Thoracic aorta (tissue), 2 donors: ENCODE measurements at regions not wholly inside any gene's neighbourhood (a gene's known extent, or its start where the extent isn't known, plus 50 kb on each side); places are given as distances from the start of the nearest gene placed in this dataset.

ENCODE experiments used
- ATAC-seq: fragments of 150-250 bp; one replicate; pipeline ENCODE4 v1.8.0; 2017; ENCODE audit warnings: low read depth; ENCODE audit not compliant: insufficient number of reproducible peaks, low FRiP score
- DNase-seq: peaks from one replicate; pipeline ENCODE4 v3.0.0-alpha.2; 2020; ENCODE audit warnings: low spot score
- H3K27ac ChIP-seq, 2 donors: fragments of 200-600 bp; sonication (generic); 1 replicate in 1 of 2; 2 replicates in 1 of 2; pipeline ENCODE4 v1.5.1; 2016; ENCODE audit warnings: mild to moderate bottlenecking in 2 of 2, moderate library complexity in 2 of 2
- H3K27me3 ChIP-seq: fragments of 200-600 bp; sonication (generic); replicated peaks from 2 replicates; pipeline ENCODE4 v1.6.0; 2016; ENCODE audit warnings: mild to moderate bottlenecking; ENCODE audit not compliant: insufficient read depth
- H3K36me3 ChIP-seq: fragments of 200-600 bp; sonication (generic); one replicate; pipeline ENCODE4 v1.5.1; 2016
- H3K4me1 ChIP-seq, 2 donors: fragments of 200-600 bp; sonication (generic); 1 replicate in 1 of 2; 2 replicates in 1 of 2; pipeline versions ENCODE4 v1.5.1 to v1.6.0; 2016; ENCODE audit warnings: low read depth in 2 of 2, mild to moderate bottlenecking in 1 of 2; ENCODE audit not compliant: control insufficient read depth in 1 of 2
- H3K4me3 ChIP-seq: fragments of 200-600 bp; sonication (generic); 2 replicates; pipeline ENCODE4 v1.5.1; 2016; ENCODE audit warnings: mild to moderate bottlenecking
- H3K9me3 ChIP-seq: fragments of 200-600 bp; sonication (generic); 2 replicates; pipeline ENCODE4 v1.5.1; 2016
- TF ChIP-seq, protein P1 (sequence below): fragments of 200-600 bp; sonication (generic); IDR thresholded peaks from one replicate; pipeline ENCODE4 v1.5.1; 2019; ENCODE audit warnings: antibody characterized with exemption

- no peaks in the 10 kb centered on the region for H3K27me3 ChIP-seq
- H3K4me1 ChIP-seq: peaks cover 3% of the 10 kb centered on the region in 2 donors
- TF ChIP-seq, protein P1, sequence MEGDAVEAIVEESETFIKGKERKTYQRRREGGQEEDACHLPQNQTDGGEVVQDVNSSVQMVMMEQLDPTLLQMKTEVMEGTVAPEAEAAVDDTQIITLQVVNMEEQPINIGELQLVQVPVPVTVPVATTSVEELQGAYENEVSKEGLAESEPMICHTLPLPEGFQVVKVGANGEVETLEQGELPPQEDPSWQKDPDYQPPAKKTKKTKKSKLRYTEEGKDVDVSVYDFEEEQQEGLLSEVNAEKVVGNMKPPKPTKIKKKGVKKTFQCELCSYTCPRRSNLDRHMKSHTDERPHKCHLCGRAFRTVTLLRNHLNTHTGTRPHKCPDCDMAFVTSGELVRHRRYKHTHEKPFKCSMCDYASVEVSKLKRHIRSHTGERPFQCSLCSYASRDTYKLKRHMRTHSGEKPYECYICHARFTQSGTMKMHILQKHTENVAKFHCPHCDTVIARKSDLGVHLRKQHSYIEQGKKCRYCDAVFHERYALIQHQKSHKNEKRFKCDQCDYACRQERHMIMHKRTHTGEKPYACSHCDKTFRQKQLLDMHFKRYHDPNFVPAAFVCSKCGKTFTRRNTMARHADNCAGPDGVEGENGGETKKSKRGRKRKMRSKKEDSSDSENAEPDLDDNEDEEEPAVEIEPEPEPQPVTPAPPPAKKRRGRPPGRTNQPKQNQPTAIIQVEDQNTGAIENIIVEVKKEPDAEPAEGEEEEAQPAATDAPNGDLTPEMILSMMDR: no peak
- H3K9me3 ChIP-seq: no peaks in the 10 kb centered on the region
- no peak for DNase-seq
- H3K27ac ChIP-seq: no peak overlapping the region
- H3K4me3 ChIP-seq: no peak overlapping the region
- ATAC-seq: no peak
- no peaks in the 10 kb centered on the region for H3K36me3 ChIP-seq
These were observed 492.6 kb upstream of the TBL1XR1 start for GRCh38 chr3:177689869-177690268.

- no peaks in the 10 kb centered on the region for H3K9me3 ChIP-seq
- H3K27ac ChIP-seq: no peak overlapping the region
- no peaks in the 10 kb centered on the region for H3K27me3 ChIP-seq
- ATAC-seq (no peak), DNase-seq (no peak)
- H3K4me1 ChIP-seq: peaks cover 3% of the 10 kb centered on the region in 2 donors
- no peaks in the 10 kb centered on the region for H3K36me3 ChIP-seq
- TF ChIP-seq, protein P1: no peak
- no peak overlapping the region for H3K4me3 ChIP-seq
These were observed 493.0 kb upstream of the TBL1XR1 start for GRCh38 chr3:177690306-177690705.

DNA sequence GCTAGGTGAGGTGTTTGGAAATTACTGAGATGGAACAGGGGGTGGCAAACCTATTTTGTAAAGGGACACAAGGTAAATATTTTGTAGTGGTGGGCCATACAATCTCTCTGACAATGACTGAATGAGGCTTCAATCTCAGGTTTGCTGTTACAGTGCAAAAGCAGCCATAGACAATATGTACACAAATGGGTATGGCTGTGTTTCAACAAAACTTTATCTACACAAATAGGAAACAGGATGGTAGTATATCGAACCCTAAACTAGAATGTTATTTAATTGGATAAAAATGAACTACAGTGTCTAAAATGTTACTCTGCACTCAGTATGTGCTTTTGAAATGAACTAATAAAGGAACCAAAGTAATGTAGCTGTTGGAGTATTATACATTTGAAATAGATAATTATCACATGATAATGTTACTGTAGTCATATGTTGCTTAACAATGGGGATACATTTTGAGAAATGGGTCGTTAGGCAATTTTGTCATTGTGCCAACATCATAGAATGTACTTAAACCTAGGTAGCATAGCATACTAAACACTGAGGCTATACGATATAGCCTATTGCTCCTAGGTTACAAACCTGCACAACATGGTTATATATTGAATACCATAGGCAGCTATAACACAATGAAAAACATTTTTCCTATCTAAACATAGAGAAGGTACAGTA lies 495.2 kb upstream of the TBL1XR1 start:
- Histone ChIP-seq H3K9me3 (no peaks in the 10 kb centered on the region), H3K4me1 (peaks cover 3% of the 10 kb centered on the region in 2 donors), H3K27ac (no peak overlapping the region), H3K27me3 (no peaks in the 10 kb centered on the region), H3K36me3 (no peaks in the 10 kb centered on the region), H3K4me3 (no peak overlapping the region)
- no peak for ATAC-seq
- TF ChIP-seq, protein P1: no peak
- no peak for DNase-seq

DNA sequence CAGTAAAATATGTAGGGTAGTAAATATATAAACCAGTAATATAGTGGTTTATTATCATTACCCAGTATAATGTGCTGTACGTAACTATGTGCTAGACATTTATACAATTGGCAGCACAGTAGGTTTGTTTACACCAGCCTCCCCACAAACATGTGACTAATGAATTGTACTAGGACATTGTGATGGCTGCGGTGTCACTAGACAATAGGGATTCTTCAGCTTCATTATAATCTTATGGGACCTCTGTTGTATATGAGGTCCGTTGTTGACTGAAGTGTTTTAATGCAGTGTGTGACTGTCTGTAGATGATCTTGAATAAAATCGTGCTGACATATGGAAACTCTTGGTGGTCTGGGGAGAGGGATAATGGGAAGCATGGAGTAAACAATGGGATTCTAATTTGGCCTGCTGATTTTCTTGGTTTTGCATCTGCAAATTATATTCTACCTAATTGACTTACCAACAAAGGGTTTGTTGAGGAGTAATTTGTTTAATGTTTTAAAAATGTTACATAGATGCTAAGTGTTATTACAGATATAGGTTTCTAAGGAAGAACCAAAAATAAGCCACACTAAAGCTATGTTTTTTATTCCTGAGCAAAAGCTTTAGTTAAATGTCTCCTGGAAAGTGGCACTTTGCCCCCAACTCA lies 496.5 kb upstream of the TBL1XR1 start:
- no peaks in the 10 kb centered on the region for H3K27me3 ChIP-seq
- no peaks in the 10 kb centered on the region for H3K36me3 ChIP-seq
- ATAC-seq (no peak), DNase-seq (no peak)
- H3K4me3 ChIP-seq: no peak overlapping the region
- H3K4me1 ChIP-seq: peaks cover 3% of the 10 kb centered on the region in 2 donors
- TF ChIP-seq, protein P1: no peak
- H3K9me3 ChIP-seq: no peaks in the 10 kb centered on the region
- no peak overlapping the region for H3K27ac ChIP-seq

- no peaks in the 10 kb centered on the region for H3K27me3 ChIP-seq
- no peaks in the 10 kb centered on the region for H3K9me3 ChIP-seq
- no peaks in the 10 kb centered on the region for H3K36me3 ChIP-seq
- no peak overlapping the region for H3K4me3 ChIP-seq
- ATAC-seq (no peak), DNase-seq (no peak)
- no peak overlapping the region for H3K27ac ChIP-seq
- TF ChIP-seq, protein P1: no peak
- H3K4me1 ChIP-seq: peaks cover 3% of the 10 kb centered on the region in 2 donors
These were observed 497.0 kb upstream of the TBL1XR1 start for GRCh38 chr3:177694316-177694715.
